ENCODE measurements at regions not wholly inside any gene's neighbourhood (a gene's known extent, or its start where the extent isn't known, plus 50 kb on each side); places are given as distances from the start of the nearest gene placed in this dataset.

- ATAC-seq (no peak), DNase-seq (ENCODE audit: low read depth, low spot score) (no peak)
- CTCF ChIA-PET = interaction anchor here (0.6 kb wide), 1 partner anchor 31 kb away, joined by 3 read pairs; no protein-coding TSS in a partner anchor
- intact Hi-C loops (cut with micrococcal nuclease; ENCODE audit: unreplicated experiment) = no loop called here
- no peaks in the 10 kb centered on the region for H3K36me3 ChIP-seq (ENCODE audit: control insufficient read depth, insufficient read depth, low read length)
- POLR2A ChIA-PET = no interaction called here
- H3K4me3 ChIP-seq (ENCODE audit: low read depth in 2 of 2, low read length in 2 of 2) = no peak overlapping the region
- no peaks in the 10 kb centered on the region for H3K4me1 ChIP-seq (ENCODE audit: control insufficient read depth, insufficient read depth, low read length)
- H3K27me3 ChIP-seq (ENCODE audit: control insufficient read depth, insufficient read depth, low read length) = no peaks in the 10 kb centered on the region; the same call in 1 of the 2 replicates
- TF ChIP-seq POLR2AphosphoS5 (IDR thresholded peaks at IDR 0.05; ENCODE audit: low read depth, low read length) (no peak), CTCF (IDR thresholded peaks at IDR 0.05) (no peak), TCF7L2 (IDR thresholded peaks at IDR 0.05; ENCODE audit: low read depth, low read length) (no peak), SIN3A (IDR thresholded peaks at IDR 0.05; ENCODE audit: borderline replicate concordance, insufficient read depth, low read depth, low read length) (no peak)
- TF ChIP-seq, protein P1, sequence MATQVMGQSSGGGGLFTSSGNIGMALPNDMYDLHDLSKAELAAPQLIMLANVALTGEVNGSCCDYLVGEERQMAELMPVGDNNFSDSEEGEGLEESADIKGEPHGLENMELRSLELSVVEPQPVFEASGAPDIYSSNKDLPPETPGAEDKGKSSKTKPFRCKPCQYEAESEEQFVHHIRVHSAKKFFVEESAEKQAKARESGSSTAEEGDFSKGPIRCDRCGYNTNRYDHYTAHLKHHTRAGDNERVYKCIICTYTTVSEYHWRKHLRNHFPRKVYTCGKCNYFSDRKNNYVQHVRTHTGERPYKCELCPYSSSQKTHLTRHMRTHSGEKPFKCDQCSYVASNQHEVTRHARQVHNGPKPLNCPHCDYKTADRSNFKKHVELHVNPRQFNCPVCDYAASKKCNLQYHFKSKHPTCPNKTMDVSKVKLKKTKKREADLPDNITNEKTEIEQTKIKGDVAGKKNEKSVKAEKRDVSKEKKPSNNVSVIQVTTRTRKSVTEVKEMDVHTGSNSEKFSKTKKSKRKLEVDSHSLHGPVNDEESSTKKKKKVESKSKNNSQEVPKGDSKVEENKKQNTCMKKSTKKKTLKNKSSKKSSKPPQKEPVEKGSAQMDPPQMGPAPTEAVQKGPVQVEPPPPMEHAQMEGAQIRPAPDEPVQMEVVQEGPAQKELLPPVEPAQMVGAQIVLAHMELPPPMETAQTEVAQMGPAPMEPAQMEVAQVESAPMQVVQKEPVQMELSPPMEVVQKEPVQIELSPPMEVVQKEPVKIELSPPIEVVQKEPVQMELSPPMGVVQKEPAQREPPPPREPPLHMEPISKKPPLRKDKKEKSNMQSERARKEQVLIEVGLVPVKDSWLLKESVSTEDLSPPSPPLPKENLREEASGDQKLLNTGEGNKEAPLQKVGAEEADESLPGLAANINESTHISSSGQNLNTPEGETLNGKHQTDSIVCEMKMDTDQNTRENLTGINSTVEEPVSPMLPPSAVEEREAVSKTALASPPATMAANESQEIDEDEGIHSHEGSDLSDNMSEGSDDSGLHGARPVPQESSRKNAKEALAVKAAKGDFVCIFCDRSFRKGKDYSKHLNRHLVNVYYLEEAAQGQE (IDR thresholded peaks at IDR 0.05; ENCODE audit: insufficient read depth in 1 of 2, low read depth in 2 of 2, low read length in 1 of 2) = no peak
- H3K9me3 ChIP-seq (ENCODE audit: control insufficient read depth, insufficient read depth, low read depth, low read length) = peaks cover 1% of the 10 kb centered on the region; the same call in 1 of the 2 replicates
- H3K27ac ChIP-seq (ENCODE audit: low read length) = no peak overlapping the region
- BruUV-seq (replicated peaks) = no TSS peak
- in situ Hi-C loops (cut with HindIII; ENCODE audit: low pct_unique_long_range_greater_than_20kb, low sequenced_read_pairs) = no loop called here
These were observed 52.8 kb upstream of the IKZF1 start for GRCh38 chr7:50251765-50252164.

DNA sequence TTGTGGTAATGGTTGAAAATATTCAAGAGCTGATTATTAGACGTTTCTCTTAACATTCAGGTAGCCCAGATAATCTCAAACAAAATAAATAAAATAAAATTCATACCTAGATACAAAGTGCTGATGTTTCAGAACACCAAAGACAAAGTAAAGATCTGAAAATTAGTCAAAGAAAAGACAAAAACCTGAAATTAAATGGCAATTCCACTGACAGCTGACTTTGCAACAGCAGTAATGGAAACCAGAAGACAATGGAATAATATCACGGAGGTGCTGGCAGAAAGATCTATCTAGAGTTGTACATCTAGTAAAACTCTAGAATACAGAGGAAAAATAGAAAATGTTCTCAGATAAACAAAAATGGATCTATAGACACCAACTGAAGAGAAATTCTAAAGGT lies 58.0 kb upstream of the IKZF1 start:
- in situ Hi-C loops (cut with HindIII; ENCODE audit: low pct_unique_long_range_greater_than_20kb, low sequenced_read_pairs) = no loop called here

More for the DNA sequence above, 58.0 kb upstream of the IKZF1 start:
- no peak for TF ChIP-seq SIN3A (IDR thresholded peaks at IDR 0.05; ENCODE audit: borderline replicate concordance, insufficient read depth, low read depth, low read length)
- no peak for TF ChIP-seq CTCF (IDR thresholded peaks at IDR 0.05)
- no peak for TF ChIP-seq TCF7L2 (IDR thresholded peaks at IDR 0.05; ENCODE audit: low read depth, low read length)
- TF ChIP-seq POLR2AphosphoS5 (IDR thresholded peaks at IDR 0.05; ENCODE audit: low read depth, low read length) = no peak
- TF ChIP-seq, protein P1 (IDR thresholded peaks at IDR 0.05; ENCODE audit: insufficient read depth in 1 of 2, low read depth in 2 of 2, low read length in 1 of 2) = no peak
- BruUV-seq (replicated peaks) = no TSS peak
- POLR2A ChIA-PET = no interaction called here
- no peaks in the 10 kb centered on the region for H3K27me3 ChIP-seq (ENCODE audit: control insufficient read depth, insufficient read depth, low read length)
- DNase-seq (ENCODE audit: low read depth, low spot score) (no peak), ATAC-seq (no peak)
- no peak overlapping the region for H3K27ac ChIP-seq (ENCODE audit: low read length)
- no peaks in the 10 kb centered on the region for H3K36me3 ChIP-seq (ENCODE audit: control insufficient read depth, insufficient read depth, low read length)
- peaks cover 15% of the 10 kb centered on the region; the same call in 1 of the 2 replicates for H3K9me3 ChIP-seq (ENCODE audit: control insufficient read depth, insufficient read depth, low read depth, low read length)
- no peaks in the 10 kb centered on the region for H3K4me1 ChIP-seq (ENCODE audit: control insufficient read depth, insufficient read depth, low read length)
- CTCF ChIA-PET = interaction anchor here (0.6 kb wide), 1 partner anchor 41 kb away, joined by 6 read pairs; no protein-coding TSS in a partner anchor
- no peak overlapping the region for H3K4me3 ChIP-seq (ENCODE audit: low read depth in 2 of 2, low read length in 2 of 2)
- intact Hi-C loops (cut with micrococcal nuclease; ENCODE audit: unreplicated experiment) = no loop called here
